Activated CD8-positive, alpha-beta memory T cell treated with anti-CD3 and anti-CD28 coated beads for 1 hour (primary cell): ENCODE measurements at regions not wholly inside any gene's neighbourhood (a gene's known extent, or its start where the extent isn't known, plus 50 kb on each side); places are given as distances from the start of the nearest gene placed in this dataset.
"Not testable (repeated sequence)": the region's sequence is repeated elsewhere in the genome, so short reads cannot be mapped to it uniquely, and the experiment has no call there.

Experiments used
- DNase-seq, 2 donors: peaks; one replicate each; pipeline ENCODE4 v3.0.0-alpha.2; 2020; ENCODE audit warnings: low read depth in 1 of 2; ENCODE audit errors: extremely low read depth in 1 of 2

DNA sequence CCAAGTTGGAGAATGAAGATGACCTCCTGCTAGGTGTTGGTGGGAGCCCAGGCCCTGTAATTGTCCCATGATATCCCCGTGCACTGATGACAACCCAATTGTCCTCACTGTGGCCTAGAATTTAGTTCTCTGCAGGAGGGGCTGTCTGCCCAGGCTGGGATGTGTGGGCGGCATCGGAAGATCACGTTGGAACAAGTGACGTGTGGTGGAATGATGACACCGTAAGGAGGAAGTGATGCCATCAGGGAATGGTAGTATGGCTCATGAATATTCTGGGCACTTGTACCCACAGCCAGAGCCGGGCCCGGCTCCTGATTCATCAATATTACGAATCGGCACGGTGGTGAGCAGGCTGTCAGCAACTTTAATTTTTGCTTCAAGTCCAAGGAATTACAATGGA, 111.6 kb downstream of the MIAT start:
- no peak for DNase-seq

DNA sequence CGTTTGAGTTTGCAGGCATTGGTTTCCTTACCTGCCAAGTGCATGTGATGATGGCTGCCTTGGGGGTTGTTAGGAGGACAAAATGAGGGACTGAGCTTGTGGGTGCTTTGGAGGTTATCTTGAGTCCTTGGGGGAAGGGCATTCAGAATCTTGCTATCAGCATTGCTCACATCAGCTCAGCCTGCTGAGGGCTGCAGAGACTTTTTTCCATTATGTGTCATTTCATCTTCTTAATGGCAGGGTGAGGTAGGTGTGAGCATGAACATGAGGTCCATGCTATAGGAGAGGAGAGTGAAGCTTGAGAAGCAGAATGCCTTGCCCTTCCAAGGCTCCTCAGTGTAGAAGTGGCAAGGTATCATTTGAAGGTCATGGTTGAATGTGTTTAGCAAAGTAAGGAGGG, 112.3 kb downstream of the MIAT start:
- DNase-seq, result no peak

DNA sequence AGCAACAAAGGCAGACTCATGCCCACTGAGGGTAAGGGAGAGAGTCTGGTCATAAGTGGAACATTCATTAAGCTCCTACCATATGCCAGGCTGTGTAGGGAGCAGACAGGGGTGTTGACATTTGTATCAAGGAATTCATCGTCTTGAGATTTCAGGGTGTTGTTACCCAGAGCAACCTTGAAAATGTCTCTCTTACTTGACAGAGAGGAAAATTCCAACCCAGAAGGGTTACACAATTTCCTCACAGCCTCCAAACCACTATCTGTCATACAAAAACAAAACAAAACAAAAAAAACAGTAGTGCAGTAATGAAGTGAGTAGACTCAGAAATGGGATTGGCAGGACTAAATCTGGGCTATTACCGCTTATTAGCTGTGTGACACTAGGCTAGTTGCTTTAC, 113.2 kb downstream of the MIAT start:
- DNase-seq, result no peak

DNA sequence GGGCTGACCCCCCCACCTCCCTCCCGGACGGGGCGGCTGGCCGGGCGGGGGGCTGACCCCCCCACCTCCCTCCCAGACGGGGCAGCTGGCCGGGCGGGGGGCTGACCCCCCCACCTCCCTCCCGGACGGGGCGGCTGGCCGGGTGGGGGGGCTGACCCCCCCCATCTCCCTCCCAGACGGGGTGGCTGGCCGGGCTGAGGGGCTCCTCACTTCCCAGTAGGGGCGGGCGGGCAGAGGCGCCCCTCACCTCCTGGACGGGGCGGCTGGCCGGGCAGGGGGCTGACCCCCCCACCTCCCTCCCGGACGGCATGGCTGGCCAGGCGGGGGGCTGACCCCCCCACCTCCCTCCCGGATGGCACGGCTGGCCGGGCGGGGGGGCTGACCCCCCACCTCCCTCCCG, 115.7 kb downstream of the MIAT start:
- DNase-seq, result not testable (repeated sequence)

DNA sequence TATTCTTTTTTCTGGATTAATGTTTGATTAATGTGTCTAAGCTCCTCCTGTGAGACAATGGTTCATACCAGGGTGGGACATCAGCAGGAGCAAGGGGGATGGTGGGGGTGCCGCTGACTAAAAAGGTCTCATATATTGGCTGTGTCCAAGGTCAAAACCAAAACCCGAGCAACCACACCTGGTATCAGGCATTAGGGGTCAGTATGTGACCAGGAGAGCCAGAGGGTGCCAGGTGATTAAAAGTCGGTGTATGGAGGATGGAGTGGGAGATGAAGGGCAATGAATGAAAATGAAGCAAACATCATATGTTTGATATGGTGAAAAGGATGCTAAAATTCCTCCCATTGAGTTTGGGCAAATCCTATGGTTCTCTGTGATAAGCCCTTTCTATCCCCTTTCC, 118.0 kb downstream of the MIAT start:
- no peak for DNase-seq

DNA sequence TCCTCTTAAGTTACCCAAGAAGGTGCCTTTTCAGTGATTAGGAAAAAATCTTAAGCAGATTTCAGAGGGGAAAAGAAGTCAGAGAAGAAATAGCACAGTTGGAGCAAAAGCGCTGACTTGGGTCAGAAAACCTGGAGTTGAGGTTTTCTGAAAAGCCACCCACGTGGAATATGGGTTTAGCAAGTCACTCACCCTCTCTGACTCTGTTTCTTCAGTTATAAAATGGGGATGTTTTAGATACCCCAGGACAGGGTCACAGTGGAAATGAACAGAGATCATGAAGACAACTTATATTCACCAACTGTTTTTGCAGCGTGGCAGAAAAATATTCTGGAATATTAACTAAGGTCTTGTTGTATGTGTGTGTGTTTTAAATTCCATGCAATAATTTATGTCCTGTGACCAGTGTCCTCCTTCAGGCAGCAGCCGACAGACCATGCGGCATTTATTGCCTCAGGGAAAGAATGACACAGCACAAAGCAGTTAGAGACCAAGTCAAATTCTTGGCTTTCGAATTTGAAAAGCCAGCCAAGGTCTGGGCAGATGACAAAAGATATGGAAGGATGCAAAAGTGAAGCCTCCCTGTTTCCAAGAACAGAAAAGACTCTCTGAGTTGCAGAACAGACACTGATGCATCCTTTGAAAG, 119.9 kb downstream of the MIAT start:
- DNase-seq, result no peak

DNA sequence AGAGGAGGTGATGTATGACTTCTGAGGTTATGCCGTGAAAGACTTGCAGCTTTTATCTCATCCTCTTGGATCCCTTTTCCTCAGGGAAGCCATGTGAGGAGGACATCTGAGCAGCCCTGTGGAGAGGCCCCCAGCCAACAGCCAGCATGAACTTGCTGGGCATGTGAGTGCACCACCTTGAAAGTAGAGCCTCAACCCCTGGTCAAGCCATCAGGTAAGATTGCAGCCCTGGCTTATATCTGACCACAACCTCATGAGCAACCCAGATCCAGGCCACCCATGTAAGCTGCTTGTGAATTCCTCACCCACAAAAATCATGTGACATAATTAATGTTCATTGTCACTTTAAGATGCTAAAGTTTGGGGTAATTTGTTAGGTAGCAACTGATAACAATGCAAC, 121.0 kb downstream of the MIAT start:
- no peak for DNase-seq

DNA sequence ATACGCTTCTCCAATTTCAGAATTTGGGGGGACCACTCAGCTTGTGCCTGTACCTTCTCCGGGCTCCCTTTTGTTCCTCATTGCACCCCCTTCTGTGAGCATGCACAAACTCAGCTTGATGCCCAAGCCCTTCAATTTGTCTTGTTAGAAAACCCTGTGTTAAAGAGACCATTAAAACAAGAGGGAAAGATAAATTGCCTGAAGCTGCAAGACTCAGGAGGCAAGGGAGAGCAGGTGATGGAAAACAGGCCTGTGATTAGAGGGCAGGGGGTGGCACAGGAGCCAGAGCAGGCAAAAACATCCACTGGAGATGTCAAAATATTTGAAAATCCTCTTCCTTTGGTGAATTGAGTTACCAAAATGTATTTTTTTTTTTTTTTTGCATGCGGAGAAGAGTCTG, 121.7 kb downstream of the MIAT start:
- no peak for DNase-seq

DNA sequence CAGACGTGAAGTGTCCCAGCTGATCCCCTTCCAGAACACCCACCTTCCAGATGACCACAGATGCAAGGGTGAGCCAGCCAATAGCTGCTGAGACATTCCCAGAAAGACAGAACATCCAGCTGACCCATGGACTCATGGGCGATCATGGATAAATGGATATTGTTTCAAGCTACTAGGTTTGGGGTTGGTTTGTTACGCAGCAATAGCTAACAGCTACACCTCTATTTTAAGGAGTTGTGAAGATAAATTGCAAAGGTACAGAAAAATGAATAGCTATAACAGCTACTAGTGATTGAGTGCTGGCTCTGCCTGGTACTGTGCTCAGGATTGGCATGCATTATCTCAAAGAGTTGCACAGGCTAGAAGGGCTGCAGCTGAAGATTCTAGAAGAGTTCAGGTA, 122.5 kb downstream of the MIAT start:
- no peak for DNase-seq

DNA sequence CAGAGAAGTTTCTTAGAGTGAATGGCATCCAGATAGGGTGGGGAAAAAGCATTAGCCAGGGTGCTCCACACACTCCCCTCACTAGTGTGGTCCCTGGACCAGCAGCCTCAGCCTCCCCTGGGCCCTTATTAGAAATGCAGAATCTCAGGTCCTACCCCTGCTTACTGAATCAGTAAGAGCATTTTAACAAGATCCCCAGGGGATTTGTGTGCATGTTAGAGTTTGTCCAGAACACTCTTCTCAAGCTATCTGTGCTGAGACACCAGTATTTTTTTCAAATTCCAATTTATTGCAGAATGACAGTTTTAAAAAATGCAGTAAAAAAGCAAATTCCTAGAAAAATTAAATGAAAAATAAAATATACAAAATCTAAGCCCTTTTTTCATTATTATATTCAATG, 123.1 kb downstream of the MIAT start:
- no peak for DNase-seq

DNA sequence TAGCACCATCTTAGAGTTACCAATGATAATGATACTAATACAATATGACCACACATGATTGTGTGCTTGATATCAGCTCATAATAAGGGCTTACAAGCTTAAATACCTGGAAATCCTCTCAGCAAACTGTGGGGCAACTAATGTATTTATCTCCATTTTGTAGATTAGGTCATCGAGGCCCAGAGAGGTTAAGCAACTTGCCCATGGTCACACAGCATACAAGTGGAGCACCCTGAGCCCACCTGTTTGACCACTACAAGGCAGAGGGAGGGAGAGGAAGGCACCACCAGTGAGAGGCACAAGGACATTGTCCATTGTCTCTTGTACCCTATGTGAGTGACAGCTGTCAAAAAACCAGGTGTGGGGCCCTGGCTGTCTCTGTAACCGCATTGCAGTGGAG, 123.7 kb downstream of the MIAT start:
- no peak for DNase-seq

DNA sequence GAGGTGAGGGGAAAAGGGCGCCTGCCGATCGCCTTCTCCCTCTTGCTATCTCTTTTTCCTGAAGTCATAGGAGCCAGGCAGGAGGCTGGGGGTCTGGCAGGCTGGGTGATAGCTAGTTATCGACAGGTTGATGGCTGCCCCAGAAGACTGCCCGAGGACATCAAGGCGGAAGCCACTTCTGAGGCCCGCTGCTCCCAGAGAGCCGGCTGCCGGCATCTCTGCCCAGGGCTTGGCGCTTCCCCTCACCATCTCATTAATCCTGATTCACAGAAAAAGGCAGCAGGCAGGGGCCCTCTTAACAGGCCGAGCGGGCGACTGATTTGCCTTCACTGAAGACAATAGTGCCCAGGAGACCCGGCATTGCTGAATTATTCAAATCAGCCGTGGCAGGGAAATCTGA, 124.2 kb downstream of the MIAT start:
- no peak for DNase-seq

DNA sequence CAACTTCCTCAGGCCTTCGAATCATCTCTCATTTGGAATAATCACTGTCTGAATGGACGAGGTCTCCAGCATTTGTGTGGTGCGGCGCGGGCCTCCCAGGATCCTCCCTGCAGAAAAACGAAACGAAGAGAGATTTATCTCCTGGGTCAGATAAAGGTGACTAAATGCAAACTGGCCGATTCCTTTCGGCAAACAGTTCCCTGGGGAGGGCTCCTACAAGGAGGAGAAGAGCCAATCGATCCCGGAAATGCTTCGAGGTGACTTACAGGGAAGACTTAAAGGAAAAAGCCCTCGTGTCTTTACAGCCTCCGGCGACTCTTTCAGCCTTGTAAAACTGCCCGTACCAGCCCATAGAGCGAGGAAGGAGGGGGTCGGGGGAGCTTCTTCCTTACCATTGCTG, 126.5 kb downstream of the MIAT start:
- no peak for DNase-seq

DNA sequence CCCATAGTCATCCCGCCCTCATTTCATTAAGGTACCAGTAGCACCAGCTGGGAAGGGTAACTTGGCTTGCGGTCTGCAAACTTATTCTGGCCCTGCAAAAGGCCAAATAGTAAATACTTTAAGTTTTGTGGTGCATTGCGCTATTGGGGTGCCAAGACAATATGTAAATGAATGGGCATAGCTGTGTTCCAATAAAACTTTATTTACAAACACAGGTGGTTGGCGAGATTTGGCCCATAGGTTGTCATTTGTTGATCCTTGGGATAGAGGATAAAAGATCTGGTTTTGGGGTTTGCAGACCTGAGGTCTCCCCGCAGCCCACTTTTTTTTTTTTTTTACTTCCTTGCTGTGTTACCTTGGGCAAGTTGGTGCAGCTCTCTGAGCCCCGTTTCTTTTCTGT, 127.4 kb downstream of the MIAT start:
- DNase-seq, result no peak

DNA sequence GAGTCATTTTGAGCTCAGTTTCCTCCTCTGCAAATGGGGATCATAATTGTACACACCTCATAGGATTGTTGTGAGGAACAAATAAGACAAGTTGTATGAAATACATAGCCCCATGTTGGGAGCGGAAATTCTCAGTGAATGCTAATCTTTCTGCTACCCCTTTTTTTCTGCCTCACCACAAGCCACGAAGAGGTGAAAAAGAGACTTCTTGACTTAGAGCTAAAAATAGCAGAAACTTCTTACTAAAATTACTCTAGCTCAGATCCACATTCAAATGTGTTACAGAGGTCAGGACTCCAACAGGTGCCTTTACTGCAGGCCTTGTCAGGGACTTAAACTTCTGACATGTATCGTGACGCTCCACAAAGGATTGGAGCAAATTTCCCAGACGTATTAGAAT, 128.5 kb downstream of the MIAT start:
- no peak for DNase-seq

DNA sequence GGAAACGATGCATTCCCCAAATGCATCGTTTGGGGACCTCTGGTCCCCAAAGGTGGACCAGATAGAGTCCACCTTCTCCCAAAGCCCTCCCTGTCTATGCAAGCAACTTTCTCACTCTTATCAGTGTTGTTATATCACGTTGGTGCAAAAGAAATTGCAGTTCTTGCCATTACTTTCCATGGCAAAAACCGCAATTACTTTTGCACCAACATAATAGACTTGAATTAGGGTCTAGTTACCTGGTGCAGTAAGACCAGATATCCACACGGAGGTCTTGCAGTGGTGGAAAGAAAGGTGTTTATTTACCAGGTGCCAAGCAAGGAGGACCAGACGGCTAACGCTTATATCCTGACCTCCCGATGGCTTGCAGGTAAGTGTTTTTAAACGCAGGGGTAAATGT, 129.0 kb downstream of the MIAT start:
- DNase-seq, result no peak

DNA sequence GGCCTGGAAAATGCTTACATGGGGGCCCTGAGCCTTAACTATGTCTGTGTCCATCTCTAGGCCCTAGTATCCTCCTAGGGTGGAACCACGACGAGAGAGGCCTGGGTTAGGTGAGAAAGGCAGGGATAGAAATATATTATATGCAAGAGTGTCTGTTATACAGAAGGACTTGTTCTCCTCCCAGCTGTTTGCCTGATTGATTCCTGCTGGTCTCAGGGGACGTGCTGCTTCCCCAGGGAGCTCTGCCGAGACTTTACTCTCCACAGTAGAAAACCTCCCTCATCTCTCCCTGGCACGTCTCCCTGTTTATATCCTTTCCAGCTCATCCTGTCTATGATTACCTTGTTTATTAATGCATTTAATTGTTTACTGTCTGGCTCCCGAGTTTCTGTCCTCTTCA, 132.6 kb downstream of the MIAT start:
- no peak for DNase-seq

DNA sequence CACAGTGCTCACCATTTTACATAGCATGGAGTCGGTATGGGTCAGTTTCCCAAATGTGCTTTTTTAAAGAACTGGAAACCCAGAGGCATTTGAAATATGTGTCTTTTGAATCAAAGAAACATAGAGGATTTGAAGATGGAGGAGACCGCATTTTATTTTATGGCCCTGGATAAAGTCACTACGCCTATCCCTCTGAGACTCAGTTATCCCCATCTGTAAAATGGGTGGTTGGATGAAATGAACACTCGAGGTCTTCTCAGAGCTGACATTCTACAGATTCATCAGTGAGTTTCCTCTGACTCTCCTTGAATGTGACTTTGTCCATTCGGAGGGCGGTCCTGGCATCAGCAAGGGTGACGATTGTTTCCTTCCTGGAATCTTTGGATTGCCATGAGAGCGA, 135.1 kb downstream of the MIAT start:
- no peak for DNase-seq

DNA sequence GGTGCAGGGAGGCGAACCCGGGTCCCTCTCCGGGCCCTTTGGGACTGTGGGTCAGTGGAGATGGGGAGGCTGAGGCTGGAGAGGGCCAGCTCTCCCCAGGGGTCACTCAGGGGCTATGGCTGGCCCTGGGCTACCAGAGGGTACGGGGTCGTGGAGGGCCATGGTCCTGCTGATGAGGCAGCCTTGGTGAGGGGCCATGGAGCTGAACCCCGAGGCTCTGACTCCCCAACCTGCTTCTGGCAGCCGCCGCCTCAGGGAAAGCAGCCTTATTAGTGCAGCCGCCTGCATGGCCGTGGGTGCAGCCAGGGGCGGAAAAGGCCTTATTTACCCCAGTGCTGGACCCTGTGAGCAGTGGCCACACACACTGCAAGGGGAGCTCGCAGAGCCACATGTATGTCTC, 139.4 kb downstream of the MIAT start:
- no peak for DNase-seq

DNA sequence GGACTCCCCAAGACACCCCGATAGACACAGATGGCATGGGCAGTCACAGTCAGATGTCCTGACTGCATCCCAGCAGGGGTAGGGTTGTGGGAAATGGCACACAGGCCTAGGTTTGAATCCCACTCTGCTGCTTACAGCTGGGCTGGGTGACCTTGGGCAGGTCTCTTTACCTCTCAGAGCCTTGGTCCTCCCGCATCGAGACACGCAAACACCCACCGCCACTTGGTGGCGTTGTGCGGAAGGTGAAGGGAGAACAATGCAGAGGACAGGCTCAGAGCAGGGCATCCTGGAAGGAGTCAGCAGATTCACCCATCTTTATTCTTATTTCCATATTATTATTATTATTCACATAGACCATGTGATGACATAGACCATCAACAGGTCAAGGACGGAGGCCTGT, 140.5 kb downstream of the MIAT start:
- no peak for DNase-seq

DNA sequence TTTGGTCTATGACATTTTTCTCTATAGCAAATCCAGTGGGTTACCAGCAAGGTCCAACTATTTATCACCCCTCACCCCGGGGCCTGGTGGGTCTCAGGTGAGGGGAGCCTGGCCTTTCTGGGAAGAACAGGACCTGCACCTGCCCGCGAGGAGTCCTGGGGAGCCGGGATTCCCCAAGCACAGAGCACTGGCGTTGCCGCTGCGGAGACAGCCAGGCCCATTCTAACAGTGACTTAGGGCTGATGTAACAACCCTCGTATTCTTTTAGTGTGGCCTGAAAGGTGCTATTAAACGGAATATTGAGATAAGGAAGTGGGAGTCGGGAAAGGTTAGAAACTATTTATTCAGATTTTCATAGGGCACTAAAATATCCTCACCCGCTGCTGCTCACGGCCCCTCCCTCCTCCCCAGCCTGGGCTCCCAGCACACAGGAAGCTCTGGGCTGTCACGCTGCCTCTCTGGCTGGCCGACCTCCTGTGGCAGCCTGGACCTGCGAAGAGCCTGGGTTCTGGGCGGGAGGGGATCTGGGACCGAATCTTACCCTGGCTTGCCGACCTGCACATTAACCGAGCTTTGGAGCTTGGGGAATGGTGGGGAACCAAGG, 141.2 kb downstream of the MIAT start:
- no peak for DNase-seq

DNA sequence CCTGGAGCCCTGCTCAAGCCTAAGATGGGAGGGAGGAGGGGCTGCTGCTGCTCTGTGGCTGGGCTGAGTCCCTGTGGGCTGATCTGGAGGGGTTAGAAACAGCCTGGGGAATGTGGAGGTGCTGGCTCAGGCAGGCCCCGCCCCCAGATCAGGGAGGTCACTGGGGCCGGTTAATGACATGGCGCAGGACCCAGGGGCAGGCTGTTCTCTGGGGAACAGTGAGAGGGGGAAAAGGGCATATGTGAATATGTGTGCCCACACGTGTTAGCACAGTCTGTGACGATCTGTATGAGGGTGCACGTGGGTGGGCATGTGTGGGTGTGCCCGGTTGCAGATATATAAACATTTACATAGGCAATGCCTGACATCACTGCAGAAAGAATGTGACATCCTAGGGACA, 143.5 kb downstream of the MIAT start:
- DNase-seq, result no peak

DNA sequence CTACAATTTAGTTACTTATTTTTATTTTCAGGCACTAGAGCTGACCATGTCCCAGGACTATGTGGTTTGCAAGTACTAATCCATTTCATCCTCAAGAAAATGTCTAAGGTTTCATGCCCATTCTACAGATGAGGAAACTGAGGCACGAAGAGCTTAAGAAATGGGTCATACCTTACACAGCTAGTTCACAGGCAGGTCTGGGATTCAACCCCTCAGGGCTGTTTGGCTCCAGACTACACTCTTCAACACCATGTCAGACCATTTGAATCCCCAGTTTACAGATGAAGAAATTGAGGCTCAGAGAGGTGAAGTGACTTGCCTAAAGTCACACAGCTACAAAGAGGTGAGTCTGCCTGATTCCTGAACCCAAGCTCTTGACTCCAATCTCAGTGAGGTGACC, 144.1 kb downstream of the MIAT start:
- no peak for DNase-seq
